GM12872 (cell line): ENCODE measurements at regions not wholly inside any gene's neighbourhood (a gene's known extent, or its start where the extent isn't known, plus 50 kb on each side); places are given as distances from the start of the nearest gene placed in this dataset.

Source experiments
- TF ChIP-seq, protein P1 (sequence below): IDR thresholded peaks from 3 replicates; pipeline ENCODE4 v1.5.1; 2011; ENCODE audit warnings: low read depth, mild to moderate bottlenecking, low read length, moderate library complexity; ENCODE audit not compliant: insufficient read depth

GRCh38 chr10:3711918-3712317 is 73.1 kb downstream of the KLF6 start:
- TF ChIP-seq, protein P1, sequence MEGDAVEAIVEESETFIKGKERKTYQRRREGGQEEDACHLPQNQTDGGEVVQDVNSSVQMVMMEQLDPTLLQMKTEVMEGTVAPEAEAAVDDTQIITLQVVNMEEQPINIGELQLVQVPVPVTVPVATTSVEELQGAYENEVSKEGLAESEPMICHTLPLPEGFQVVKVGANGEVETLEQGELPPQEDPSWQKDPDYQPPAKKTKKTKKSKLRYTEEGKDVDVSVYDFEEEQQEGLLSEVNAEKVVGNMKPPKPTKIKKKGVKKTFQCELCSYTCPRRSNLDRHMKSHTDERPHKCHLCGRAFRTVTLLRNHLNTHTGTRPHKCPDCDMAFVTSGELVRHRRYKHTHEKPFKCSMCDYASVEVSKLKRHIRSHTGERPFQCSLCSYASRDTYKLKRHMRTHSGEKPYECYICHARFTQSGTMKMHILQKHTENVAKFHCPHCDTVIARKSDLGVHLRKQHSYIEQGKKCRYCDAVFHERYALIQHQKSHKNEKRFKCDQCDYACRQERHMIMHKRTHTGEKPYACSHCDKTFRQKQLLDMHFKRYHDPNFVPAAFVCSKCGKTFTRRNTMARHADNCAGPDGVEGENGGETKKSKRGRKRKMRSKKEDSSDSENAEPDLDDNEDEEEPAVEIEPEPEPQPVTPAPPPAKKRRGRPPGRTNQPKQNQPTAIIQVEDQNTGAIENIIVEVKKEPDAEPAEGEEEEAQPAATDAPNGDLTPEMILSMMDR: no peak

- TF ChIP-seq, protein P1: no peak
Observed at GRCh38 chr10:3710764-3711163, 74.2 kb downstream of the KLF6 start.

- TF ChIP-seq, protein P1: no peak
Observed at GRCh38 chr10:3709456-3710060, 75.5 kb downstream of the KLF6 start.

DNA sequence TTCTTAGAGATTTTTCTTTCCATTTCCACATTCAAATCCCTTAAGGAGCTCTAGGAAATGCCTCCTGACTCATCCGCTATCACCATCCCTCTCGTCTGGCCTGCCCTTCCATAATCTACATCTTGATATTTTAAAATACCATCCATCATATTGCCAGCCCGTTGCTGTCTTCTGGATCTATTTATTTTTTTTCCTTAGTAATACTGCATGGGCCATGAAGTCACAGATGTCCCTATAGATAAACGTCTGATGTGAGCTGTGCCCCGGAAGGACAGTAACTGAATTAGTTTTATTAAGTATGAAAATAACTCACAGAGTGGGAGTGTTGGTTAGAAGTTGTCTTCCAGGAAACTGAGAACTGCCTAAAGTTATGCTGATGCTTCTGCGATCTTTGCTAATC is 76.2 kb downstream of the KLF6 start:
- TF ChIP-seq, protein P1: no peak

DNA sequence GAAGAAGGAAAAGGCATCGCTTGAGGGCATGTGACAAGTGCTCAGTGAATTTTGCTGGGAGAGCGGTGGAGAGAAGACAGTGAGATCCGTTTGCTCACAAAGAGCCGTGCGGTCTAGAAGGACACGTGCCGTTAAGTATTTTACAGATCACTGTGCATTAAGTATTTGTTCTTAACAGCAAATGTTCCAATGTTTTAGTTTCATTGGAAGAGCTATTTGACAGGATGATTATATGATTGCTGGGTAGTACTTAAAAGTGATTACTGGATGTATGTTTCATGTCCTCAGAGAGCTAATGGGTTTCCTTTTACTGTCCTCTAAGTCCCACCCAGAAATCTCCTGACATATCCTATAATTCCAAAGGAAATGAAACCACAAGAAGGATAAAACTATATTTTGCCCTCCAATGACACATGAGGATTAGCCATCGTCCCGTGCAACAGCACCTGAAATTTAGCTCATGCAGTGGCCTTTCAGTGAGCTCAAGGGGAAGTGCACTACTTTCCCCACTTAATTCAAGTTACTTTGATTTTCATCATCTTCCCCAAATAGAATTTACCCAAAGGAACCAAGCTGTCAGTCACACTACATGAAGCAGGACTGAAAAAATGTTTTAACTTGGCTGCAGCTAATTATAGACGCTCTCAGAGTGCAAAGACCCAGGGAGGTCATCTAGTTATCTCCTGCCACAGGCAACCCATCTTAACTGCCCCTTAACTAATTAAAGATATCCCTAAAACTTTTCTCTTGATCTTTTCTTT is 80.3 kb downstream of the KLF6 start:
- TF ChIP-seq, protein P1: no peak

DNA sequence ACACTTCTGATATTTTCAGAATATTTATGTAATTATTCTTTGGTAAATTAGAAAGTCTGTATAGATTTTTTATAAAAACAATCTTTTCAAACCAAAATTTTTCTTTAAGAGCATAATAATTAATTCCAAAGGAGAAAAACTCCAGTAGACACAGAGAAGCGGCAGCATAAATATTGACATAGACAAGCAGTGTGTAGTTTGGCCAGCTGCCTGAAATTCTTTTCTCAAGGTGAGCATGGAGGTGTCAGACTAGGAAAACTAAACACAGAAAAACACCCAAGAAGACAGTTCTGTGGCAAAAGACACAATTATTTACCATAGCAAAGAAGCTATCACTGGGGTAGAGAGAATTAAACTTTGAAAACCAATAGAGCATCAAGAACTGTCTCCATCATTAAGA is 82.4 kb downstream of the KLF6 start:
- TF ChIP-seq, protein P1: no peak

- TF ChIP-seq, protein P1: no peak
Observed at GRCh38 chr10:3702056-3702546, 82.9 kb downstream of the KLF6 start.
